ENCODE measurements at regions not wholly inside any gene's neighbourhood (a gene's known extent, or its start where the extent isn't known, plus 50 kb on each side); places are given as distances from the start of the nearest gene placed in this dataset.

GRCh38 chr5:125834438-125835115, 588.6 kb upstream of the GRAMD2B start:
- DNase-seq = no peak

DNA sequence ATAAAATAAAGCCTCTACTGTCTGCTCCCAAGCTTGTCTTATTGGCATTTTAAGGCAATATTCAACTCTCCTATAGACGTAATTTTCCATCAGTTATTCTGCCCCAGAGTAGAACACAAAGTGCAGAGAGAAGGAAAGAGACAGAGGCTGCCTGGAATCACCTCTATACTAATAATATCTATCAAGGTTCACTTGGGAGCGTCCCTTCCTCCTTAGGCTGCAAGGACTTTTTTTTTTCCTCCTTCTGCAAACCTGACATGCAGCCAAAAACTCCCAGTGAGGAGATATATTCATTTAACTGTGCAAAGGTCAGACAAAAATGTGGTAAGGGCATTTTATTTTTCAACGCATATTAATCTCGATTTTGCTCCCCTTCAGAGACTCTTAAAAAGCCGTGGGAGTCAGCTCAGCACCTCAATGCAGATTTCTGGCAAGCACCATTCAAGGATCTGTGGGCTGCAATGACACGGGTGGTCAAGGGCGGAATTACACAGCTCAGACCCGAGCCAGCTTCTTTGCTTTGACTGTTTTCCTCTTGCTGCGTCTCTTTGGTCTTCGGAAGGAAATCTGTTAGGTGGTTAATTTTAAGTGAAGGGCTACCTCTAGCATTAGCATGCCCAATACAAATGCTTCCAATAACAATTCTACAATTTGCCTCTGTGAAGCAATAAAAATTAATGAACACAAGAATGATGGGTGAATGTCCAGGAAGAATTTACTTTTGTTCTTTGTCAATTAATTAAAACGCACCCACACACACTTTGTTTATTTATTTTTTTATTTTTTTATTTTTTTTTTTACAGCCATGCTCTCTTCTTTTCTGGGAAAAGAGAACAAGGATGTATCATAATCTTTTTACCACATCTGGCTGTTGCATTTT, 587.7 kb upstream of the GRAMD2B start:
- DNase-seq = no peak

GRCh38 chr5:125836256-125836655, 587.0 kb upstream of the GRAMD2B start:
- no peak for DNase-seq

GRCh38 chr5:125837866-125838265, 585.3 kb upstream of the GRAMD2B start:
- no peak for DNase-seq

GRCh38 chr5:125847561-125847960, 575.6 kb upstream of the GRAMD2B start:
- DNase-seq = no peak

- no peak for DNase-seq
Observed at GRCh38 chr5:125848751-125849150, 574.5 kb upstream of the GRAMD2B start.

GRCh38 chr5:125856949-125857348, 566.3 kb upstream of the GRAMD2B start:
- no peak for DNase-seq

- no peak for DNase-seq
Observed at GRCh38 chr5:125863579-125863978, 559.6 kb upstream of the GRAMD2B start.

GRCh38 chr5:125865166-125865815, 557.9 kb upstream of the GRAMD2B start:
- no peak for DNase-seq

DNA sequence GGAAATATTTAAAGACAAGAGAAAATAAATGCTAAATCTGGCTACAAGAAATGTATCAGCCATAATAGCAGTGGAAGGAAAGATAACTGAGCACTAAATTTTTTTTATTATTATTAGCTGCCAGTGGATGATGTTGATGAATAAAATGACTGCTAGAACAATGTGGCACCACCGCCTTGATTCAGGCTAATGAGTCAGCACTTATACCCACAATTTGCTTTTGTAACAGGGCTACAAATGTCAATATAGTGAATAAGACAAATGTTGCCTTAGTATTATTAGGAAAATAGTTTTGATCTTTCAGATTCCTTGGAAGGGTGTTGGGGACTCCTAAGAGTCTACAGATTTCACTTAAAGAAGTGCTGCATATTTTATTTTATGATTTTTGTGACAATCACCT, 555.2 kb upstream of the GRAMD2B start:
- no peak for DNase-seq

- DNase-seq = no peak
Observed at GRCh38 chr5:125870256-125870655, 553.0 kb upstream of the GRAMD2B start.

- no peak for DNase-seq
Observed at GRCh38 chr5:125874057-125874456, 549.2 kb upstream of the GRAMD2B start.

DNA sequence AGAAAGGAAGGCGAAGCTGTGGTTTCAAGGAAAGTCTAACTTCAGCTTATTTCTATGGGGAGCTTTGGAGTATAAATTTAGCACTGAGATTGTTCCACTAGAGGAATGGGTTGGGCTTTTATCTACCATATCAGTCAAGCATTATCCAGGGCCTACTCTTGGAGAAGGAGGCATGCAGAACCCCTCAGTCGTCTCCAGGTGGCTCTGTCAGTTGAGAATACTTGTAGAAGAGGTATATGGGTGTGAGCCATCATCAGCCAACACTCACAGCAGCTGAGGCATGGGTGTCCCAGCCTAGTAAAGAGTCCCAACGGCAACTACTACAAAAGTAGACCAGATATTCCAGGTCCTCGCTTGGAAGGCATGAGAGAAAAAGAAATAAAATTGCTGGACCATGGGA, 548.5 kb upstream of the GRAMD2B start:
- no peak for DNase-seq

GRCh38 chr5:125877248-125877647, 546.0 kb upstream of the GRAMD2B start:
- DNase-seq = no peak

DNA sequence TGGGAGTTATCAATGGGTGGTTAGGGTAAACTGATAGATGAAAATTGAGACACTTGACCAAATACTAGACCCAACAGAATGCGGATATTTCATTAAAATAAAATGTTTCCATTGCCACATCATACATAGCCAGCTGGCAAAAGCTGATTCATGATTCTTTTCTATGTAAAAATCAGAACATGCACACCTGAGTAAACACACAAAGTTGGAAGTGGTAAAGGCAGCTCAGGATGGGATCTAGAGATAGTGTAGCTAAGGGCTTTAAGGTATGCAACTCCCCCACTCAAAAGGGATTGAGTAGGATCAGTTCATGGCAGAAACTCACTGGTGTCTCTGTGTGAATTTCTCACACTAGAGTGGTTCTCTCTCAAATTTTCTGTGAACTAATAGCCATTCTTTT, 541.1 kb upstream of the GRAMD2B start:
- no peak for DNase-seq

DNA sequence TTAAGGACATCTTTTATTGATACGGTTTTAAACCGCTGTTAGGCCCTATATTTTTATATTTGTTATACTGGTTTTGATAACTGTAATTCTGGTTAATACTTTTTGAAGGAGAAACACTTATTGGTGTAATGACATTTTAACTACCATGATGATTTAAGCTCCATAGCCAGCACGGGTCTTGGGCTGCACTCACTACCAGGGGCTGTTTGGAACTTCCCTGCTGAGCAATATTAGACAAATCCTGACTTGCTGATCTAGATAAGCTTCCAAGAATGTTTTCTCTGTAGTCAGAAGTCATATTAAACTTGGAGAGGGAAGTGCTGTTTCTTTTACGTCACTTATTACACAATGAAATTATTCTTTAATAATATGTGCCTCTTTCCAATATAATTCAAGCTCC, 540.0 kb upstream of the GRAMD2B start:
- DNase-seq = no peak

DNA sequence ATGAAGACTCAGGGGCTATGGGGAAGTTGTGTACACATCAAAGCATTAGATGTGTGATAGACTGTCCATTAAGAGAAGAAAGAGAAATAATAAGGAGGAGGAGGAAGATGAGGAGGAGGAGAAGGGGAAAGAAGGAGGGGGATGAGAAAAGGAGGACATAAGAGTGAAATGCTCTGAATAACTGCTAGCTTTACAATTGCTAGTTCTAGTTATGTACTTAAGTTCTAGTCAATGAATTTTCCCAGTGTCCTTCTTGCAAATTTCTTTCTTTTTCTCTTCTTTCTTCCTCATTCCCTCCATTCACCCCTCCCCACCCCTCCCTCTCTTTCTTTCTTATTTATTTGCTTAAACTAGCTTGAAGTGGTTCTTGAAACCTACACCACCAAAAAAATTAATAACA, 534.9 kb upstream of the GRAMD2B start:
- no peak for DNase-seq

DNA sequence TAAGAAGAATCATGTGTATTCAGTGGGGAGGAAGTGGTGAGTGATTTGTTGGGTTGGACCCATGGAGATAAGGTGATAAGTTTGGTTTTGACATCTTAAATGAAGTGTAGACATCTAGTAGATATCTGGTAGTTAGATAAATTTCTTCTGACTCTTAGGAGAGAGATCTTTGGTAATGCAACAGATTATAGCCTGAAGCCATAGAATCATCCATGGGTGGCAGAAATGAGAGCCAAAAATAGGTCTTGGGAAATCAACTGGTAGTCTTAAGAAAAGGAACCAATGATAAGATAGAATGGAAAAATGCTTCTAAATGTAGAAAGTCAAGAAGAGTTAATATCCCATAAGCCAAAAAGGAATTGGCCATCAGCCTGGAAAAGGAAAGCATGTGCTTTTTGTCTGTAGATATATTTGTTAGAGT, 532.7 kb upstream of the GRAMD2B start:
- DNase-seq = no peak

GRCh38 chr5:125891061-125891725, 532.0 kb upstream of the GRAMD2B start:
- DNase-seq = no peak

DNA sequence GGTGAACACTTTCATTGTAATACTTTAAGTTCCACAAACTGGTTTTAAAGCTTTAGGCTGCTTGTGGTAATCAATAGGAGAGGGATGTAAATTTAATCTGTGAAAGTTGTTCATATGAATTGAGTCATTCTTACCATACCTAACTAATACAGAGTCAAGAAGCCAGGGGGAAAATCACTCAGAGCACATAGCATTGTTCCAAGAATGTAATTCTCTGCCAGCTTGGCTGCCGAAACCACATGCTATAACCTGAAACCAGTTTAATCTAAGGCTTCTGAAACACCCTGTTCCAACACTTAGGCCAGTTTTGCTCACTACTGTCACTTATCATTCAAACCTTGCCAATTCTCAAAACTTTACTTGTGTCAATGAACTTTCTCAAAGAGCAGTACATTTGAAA, 528.8 kb upstream of the GRAMD2B start:
- no peak for DNase-seq

DNA sequence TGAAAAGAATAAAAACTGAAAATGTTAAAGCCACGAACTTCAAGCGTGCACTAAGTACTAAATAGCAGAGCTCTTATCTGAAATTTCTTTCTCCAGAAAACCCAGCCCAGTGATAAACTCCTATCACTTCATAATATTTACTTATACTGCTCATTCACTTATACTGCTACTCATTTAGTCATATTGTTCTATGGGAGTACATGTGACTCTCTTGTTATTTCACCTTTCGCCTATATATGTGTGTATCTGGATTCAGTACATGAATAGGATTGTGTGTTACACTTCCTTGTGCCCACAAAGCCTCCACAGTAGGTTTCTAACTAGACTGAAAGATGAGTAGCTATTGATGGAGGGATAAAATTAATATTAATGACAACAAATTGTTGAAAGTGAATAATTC, 526.8 kb upstream of the GRAMD2B start:
- DNase-seq = no peak

DNA sequence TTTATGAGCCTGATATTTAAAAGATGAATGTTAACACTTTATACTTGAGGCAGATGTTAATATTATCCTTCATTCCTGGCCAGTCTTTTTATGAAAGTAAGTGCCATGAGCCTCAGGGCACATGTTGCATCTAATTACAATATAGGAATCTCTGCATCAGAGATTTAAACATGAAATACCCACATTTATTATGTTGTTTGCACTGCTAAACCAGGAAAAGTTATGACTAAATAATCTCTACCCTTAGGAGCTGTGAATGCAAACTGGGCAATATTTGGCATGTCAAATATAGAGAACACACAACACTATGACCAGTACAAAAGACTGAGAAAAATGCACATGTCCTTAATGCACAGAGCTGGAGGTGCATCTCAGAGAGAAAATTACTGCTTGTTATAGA, 526.1 kb upstream of the GRAMD2B start:
- DNase-seq = no peak

- DNase-seq = no peak
Observed at GRCh38 chr5:125898851-125899405, 524.3 kb upstream of the GRAMD2B start.
